ENCODE measurements at regions not wholly inside any gene's neighbourhood (a gene's known extent, or its start where the extent isn't known, plus 50 kb on each side); places are given as distances from the start of the nearest gene placed in this dataset.
"Not testable (repeated sequence)": the region's sequence is repeated elsewhere in the genome, so short reads cannot be mapped to it uniquely, and the experiment has no call there.

GRCh38 chr15:95698230-95698629 lies 632.3 kb upstream of the NR2F2 start:
- Histone ChIP-seq H3K79me2 (ENCODE audit: low read length) (no peaks in the 10 kb centered on the region), H3K4me2 (ENCODE audit: low read length) (no peak overlapping the region), H3K4me1 (ENCODE audit: low read length) (no peaks in the 10 kb centered on the region), H4K20me1 (ENCODE audit: insufficient read depth, low read length) (no peaks in the 10 kb centered on the region), H3K27me3 (ENCODE audit: low read depth, low read length) (no peaks in the 10 kb centered on the region), H3K36me3 (replicated peaks; ENCODE audit: low read depth, low read length) (no peaks in the 10 kb centered on the region), H2AFZ (ENCODE audit: low read depth, low read length) (no peak overlapping the region), H3K9me3 (ENCODE audit: insufficient read depth, low read length) (no peaks in the 10 kb centered on the region; the same call in 1 of the 2 replicates), H3K4me3 (ENCODE audit: low read length) (no peak overlapping the region), H3K27ac (ENCODE audit: low read length) (no peak overlapping the region), H3K9ac (ENCODE audit: low read length) (no peak overlapping the region)
- TF ChIP-seq EZH2phosphoT487 (IDR thresholded peaks at IDR 0.05; ENCODE audit: low read depth) (no peak), CTCF (IDR thresholded peaks at IDR 0.05; ENCODE audit: low read depth, low read length) (no peak)

DNA sequence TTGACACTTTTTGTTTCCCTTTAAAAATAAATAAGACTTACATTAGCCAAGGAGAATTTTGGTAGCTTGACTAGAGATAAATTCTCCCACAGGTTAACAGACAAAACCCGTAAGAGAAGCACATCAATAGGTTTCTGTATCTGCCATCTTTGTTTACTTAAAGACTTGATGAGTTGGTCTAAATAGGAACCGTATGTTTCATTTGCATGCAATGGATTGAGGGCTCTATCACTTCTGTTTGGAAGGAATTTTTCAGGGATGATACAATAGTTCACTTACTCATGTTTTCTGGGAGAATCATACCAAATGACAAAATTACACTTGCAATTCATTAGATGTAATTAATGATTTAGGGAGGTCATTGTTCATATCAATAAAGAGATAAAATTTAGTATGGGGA lies 631.5 kb upstream of the NR2F2 start:
- no peaks in the 10 kb centered on the region for H3K27me3 ChIP-seq (ENCODE audit: low read depth, low read length)
- H3K79me2 ChIP-seq (ENCODE audit: low read length) = no peaks in the 10 kb centered on the region
- H4K20me1 ChIP-seq (ENCODE audit: insufficient read depth, low read length) = no peaks in the 10 kb centered on the region
- TF ChIP-seq EZH2phosphoT487 (IDR thresholded peaks at IDR 0.05; ENCODE audit: low read depth) (no peak), CTCF (IDR thresholded peaks at IDR 0.05; ENCODE audit: low read depth, low read length) (no peak)
- H3K4me3 ChIP-seq (ENCODE audit: low read length) = no peak overlapping the region
- no peak overlapping the region for H2AFZ ChIP-seq (ENCODE audit: low read depth, low read length)
- H3K9ac ChIP-seq (ENCODE audit: low read length) = no peak overlapping the region
- H3K27ac ChIP-seq (ENCODE audit: low read length) = no peak overlapping the region
- no peaks in the 10 kb centered on the region for H3K36me3 ChIP-seq (replicated peaks; ENCODE audit: low read depth, low read length)
- no peaks in the 10 kb centered on the region for H3K4me1 ChIP-seq (ENCODE audit: low read length)
- no peak overlapping the region for H3K4me2 ChIP-seq (ENCODE audit: low read length)
- H3K9me3 ChIP-seq (ENCODE audit: insufficient read depth, low read length) = no peaks in the 10 kb centered on the region

DNA sequence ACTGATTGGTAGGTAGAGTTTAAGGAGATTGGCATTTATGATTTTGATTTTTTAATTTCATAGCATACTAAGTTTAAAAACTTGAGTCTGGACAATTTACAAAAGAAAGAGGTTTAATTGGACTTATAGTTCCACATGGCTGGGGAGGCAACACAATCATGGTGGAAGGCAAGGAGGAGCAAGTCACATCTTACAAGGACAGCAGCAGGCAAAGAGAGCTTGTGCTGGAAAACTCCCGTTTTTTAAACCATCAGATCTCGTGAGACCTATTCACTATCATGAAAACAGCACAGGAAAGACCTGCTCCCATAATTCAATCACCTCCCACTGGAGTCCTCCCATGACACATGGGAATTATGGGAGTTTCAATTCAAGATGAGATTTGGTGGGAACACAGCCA lies 630.9 kb upstream of the NR2F2 start:
- TF ChIP-seq EZH2phosphoT487 (IDR thresholded peaks at IDR 0.05; ENCODE audit: low read depth) = no peak
- no peak for TF ChIP-seq CTCF (IDR thresholded peaks at IDR 0.05; ENCODE audit: low read depth, low read length)

DNA sequence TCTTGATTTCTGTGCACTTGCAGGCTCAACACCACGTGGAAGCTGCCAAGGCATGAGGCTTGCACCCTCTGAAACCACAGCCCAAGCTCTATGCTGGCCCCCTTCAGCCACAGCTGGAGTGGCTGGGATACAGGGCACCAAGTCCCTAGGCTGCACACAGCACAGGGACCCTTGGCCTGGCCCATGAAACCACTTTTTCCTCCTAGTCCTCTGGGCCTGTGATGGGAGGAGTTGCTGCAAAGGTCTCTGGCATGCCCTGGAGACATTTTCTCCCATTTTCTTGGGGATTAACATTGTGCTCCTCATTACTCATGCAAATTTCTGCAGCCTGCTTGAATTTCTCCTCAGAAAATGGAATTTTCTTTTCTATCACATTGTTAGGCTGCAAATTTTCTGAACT lies 629.8 kb upstream of the NR2F2 start:
- H3K79me2 ChIP-seq (ENCODE audit: low read length); H3K4me3 ChIP-seq (ENCODE audit: low read length); H3K9me3 ChIP-seq (ENCODE audit: insufficient read depth, low read length); H3K27ac ChIP-seq (ENCODE audit: low read length); H2AFZ ChIP-seq (ENCODE audit: low read depth, low read length); H3K27me3 ChIP-seq (ENCODE audit: low read depth, low read length); H3K36me3 ChIP-seq (replicated peaks; ENCODE audit: low read depth, low read length); H3K4me1 ChIP-seq (ENCODE audit: low read length); H3K4me2 ChIP-seq (ENCODE audit: low read length); H3K9ac ChIP-seq (ENCODE audit: low read length); H4K20me1 ChIP-seq (ENCODE audit: insufficient read depth, low read length): not testable (repeated sequence)

More for the DNA sequence above, 630.9 kb upstream of the NR2F2 start:
- Histone ChIP-seq H3K4me1 (ENCODE audit: low read length) (no peaks in the 10 kb centered on the region), H3K36me3 (replicated peaks; ENCODE audit: low read depth, low read length) (no peaks in the 10 kb centered on the region), H3K4me2 (ENCODE audit: low read length) (no peak overlapping the region), H3K27ac (ENCODE audit: low read length) (no peak overlapping the region), H3K79me2 (ENCODE audit: low read length) (no peaks in the 10 kb centered on the region), H3K9ac (ENCODE audit: low read length) (no peak overlapping the region), H3K27me3 (ENCODE audit: low read depth, low read length) (no peaks in the 10 kb centered on the region), H2AFZ (ENCODE audit: low read depth, low read length) (no peak overlapping the region), H3K4me3 (ENCODE audit: low read length) (no peak overlapping the region), H4K20me1 (ENCODE audit: insufficient read depth, low read length) (no peaks in the 10 kb centered on the region), H3K9me3 (ENCODE audit: insufficient read depth, low read length) (no peaks in the 10 kb centered on the region)

GRCh38 chr15:95701410-95701809 lies 629.1 kb upstream of the NR2F2 start:
- Histone ChIP-seq H3K4me1 (ENCODE audit: low read length) (no peaks in the 10 kb centered on the region), H4K20me1 (ENCODE audit: insufficient read depth, low read length) (no peaks in the 10 kb centered on the region), H3K79me2 (ENCODE audit: low read length) (no peaks in the 10 kb centered on the region), H3K4me3 (ENCODE audit: low read length) (no peak overlapping the region), H3K9ac (ENCODE audit: low read length) (no peak overlapping the region), H3K27ac (ENCODE audit: low read length) (no peak overlapping the region), H3K36me3 (replicated peaks; ENCODE audit: low read depth, low read length) (no peaks in the 10 kb centered on the region), H2AFZ (ENCODE audit: low read depth, low read length) (no peak overlapping the region), H3K9me3 (ENCODE audit: insufficient read depth, low read length) (no peaks in the 10 kb centered on the region), H3K27me3 (ENCODE audit: low read depth, low read length) (no peaks in the 10 kb centered on the region), H3K4me2 (ENCODE audit: low read length) (no peak overlapping the region)
- no peak for TF ChIP-seq EZH2phosphoT487 (IDR thresholded peaks at IDR 0.05; ENCODE audit: low read depth)
- no peak for TF ChIP-seq CTCF (IDR thresholded peaks at IDR 0.05; ENCODE audit: low read depth, low read length)

All from OCI-LY3 (cell line).